ENCODE measurements at regions not wholly inside any gene's neighbourhood (a gene's known extent, or its start where the extent isn't known, plus 50 kb on each side); places are given as distances from the start of the nearest gene placed in this dataset.

DNA sequence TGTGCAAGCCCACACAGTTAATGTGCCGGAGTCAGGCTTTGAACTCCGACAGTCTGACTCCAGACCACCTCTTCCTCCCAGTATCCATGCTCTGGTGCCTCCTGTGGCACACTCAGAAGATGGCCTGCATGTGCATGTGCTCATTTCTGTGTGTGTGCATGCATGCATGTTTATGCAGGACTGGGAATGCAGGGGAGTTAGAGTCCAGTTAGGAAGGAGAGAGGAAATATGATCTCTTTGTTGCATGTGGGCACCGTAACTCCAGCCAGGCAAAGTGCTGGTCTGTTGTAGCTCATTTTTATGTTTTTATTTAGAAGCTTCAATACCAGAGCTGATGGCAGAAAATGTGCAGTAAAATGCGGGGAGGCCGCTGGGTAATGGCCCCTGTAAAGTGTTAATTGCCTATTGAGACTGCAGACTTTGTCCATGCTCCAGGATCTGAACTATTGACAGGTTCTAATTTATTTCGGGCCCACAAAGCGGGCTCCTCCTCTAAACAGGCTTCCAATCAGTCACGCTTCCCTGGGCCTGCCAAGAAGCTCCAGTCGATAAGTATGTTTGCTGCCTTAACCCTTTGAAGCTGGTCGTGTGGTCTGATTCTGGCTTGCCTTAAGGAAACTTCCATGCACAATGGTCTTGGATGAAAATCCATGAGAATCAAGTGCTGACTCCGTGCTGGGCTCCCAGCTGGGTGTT lies 248.3 kb downstream of the DHX35 start:
- TF ChIP-seq, protein P1, sequence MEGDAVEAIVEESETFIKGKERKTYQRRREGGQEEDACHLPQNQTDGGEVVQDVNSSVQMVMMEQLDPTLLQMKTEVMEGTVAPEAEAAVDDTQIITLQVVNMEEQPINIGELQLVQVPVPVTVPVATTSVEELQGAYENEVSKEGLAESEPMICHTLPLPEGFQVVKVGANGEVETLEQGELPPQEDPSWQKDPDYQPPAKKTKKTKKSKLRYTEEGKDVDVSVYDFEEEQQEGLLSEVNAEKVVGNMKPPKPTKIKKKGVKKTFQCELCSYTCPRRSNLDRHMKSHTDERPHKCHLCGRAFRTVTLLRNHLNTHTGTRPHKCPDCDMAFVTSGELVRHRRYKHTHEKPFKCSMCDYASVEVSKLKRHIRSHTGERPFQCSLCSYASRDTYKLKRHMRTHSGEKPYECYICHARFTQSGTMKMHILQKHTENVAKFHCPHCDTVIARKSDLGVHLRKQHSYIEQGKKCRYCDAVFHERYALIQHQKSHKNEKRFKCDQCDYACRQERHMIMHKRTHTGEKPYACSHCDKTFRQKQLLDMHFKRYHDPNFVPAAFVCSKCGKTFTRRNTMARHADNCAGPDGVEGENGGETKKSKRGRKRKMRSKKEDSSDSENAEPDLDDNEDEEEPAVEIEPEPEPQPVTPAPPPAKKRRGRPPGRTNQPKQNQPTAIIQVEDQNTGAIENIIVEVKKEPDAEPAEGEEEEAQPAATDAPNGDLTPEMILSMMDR (conservative IDR thresholded peaks at IDR 0.05; ENCODE audit: low read length): no peak
- TF ChIP-seq EZH2phosphoT487 (IDR thresholded peaks at IDR 0.05; ENCODE audit: borderline replicate concordance): no peak
